Liver (tissue), 8 donors: ENCODE measurements at regions not wholly inside any gene's neighbourhood (a gene's known extent, or its start where the extent isn't known, plus 50 kb on each side); places are given as distances from the start of the nearest gene placed in this dataset.

ENCODE experiments used
- DNase-seq: peaks from one replicate; pipeline ENCODE4 v3.0.0-alpha.2; 2017; ENCODE audit warnings: low spot score
- H3K27ac ChIP-seq, 2 donors: one replicate each; pipeline ENCODE4 v1.7.0; 2013; ENCODE audit warnings: inconsistent platforms in 2 of 2, low read length in 2 of 2, control low read depth in 1 of 2, low read depth in 1 of 2, mild to moderate bottlenecking in 1 of 2
- H3K27me3 ChIP-seq, 4 donors: one replicate each; pipeline versions ENCODE4 v1.6.1 to v1.7.0; 2013; ENCODE audit warnings: low read length in 3 of 4, inconsistent platforms in 1 of 4, mild to moderate bottlenecking in 1 of 4, moderate library complexity in 1 of 4; ENCODE audit not compliant: control insufficient read depth in 4 of 4, insufficient read depth in 4 of 4
- H3K36me3 ChIP-seq, 4 donors: one replicate each; pipeline versions ENCODE4 v1.6.1 to v1.7.0; 2013; ENCODE audit warnings: low read length in 3 of 4, mild to moderate bottlenecking in 3 of 4, low read depth in 1 of 4, moderate library complexity in 1 of 4; ENCODE audit not compliant: control insufficient read depth in 4 of 4, insufficient read depth in 3 of 4
- H3K4me1 ChIP-seq, 4 donors: one replicate each; pipeline versions ENCODE4 v1.6.1 to v1.7.0; 2013; ENCODE audit warnings: low read length in 3 of 4, mild to moderate bottlenecking in 3 of 4, moderate library complexity in 1 of 4; ENCODE audit not compliant: control insufficient read depth in 4 of 4, insufficient read depth in 4 of 4
- H3K4me3 ChIP-seq, 3 donors: one replicate each; pipeline versions ENCODE4 v1.6.1 to v1.7.0; 2013; ENCODE audit warnings: low read length in 3 of 3, control low read depth in 1 of 3, low read depth in 1 of 3, mild to moderate bottlenecking in 1 of 3
- H3K9ac ChIP-seq, 2 donors: one replicate each; pipeline ENCODE4 v1.7.0; 2013; ENCODE audit warnings: low read length in 2 of 2, mild to moderate bottlenecking in 2 of 2, moderate library complexity in 2 of 2, control low read depth in 1 of 2, low read depth in 1 of 2
- H3K9me3 ChIP-seq, 4 donors: one replicate each; pipeline versions ENCODE4 v1.6.1 to v1.7.0; 2013; ENCODE audit warnings: low read length in 3 of 4; ENCODE audit not compliant: control insufficient read depth in 4 of 4
- ATF3 ChIP-seq: IDR thresholded peaks from 2 replicates; pipeline ENCODE4 v1.6.1; 2016; ENCODE audit warnings: antibody characterized with exemption
- CTCF ChIP-seq: fragments of 150-350 bp; IDR thresholded peaks from 2 replicates; pipeline ENCODE4 v1.5.1; 2017; ENCODE audit warnings: improper control_type of control experiment, low read depth, low read length; ENCODE audit not compliant: missing input control
- EGR1 ChIP-seq, 2 donors: IDR thresholded peaks; 2 replicates each; pipeline ENCODE4 v1.6.1; 2016 to 2018; ENCODE audit warnings: antibody characterized with exemption in 2 of 2, low read depth in 2 of 2
- FOXA1 ChIP-seq: IDR thresholded peaks from 2 replicates; pipeline ENCODE4 v1.6.1; 2016; ENCODE audit warnings: antibody characterized with exemption
- GABPA ChIP-seq, 2 donors: IDR thresholded peaks in 1 of 2; conservative IDR thresholded peaks in 1 of 2; 2 replicates each; pipeline ENCODE4 v1.6.1; 2016; ENCODE audit warnings: antibody characterized with exemption in 2 of 2, mild to moderate bottlenecking in 1 of 2, moderate library complexity in 1 of 2
- HNF4A ChIP-seq, 2 donors: conservative IDR thresholded peaks; 2 replicates each; pipeline ENCODE4 v1.6.1; 2016; ENCODE audit warnings: antibody characterized with exemption in 2 of 2, mild to moderate bottlenecking in 2 of 2
- HNF4G ChIP-seq: IDR thresholded peaks from 2 replicates; pipeline ENCODE4 v1.6.1; 2016; ENCODE audit warnings: antibody characterized with exemption
- MAX ChIP-seq: IDR thresholded peaks from 2 replicates; pipeline ENCODE4 v1.6.1; 2016; ENCODE audit warnings: antibody characterized with exemption
- NR2F2 ChIP-seq: IDR thresholded peaks from 2 replicates; pipeline ENCODE4 v1.6.1; 2016; ENCODE audit warnings: antibody characterized with exemption
- RAD21 ChIP-seq, 2 donors: IDR thresholded peaks; 2 replicates each; pipeline ENCODE4 v1.6.1; 2016; ENCODE audit warnings: antibody characterized with exemption in 2 of 2, mild to moderate bottlenecking in 2 of 2
- REST ChIP-seq: IDR thresholded peaks from 2 replicates; pipeline ENCODE4 v1.6.1; 2016; ENCODE audit warnings: antibody characterized with exemption, mild to moderate bottlenecking
- RXRA ChIP-seq, 2 donors: IDR thresholded peaks; 2 replicates each; pipeline ENCODE4 v1.6.1; 2017 to 2018; ENCODE audit warnings: antibody characterized with exemption in 2 of 2, mild to moderate bottlenecking in 1 of 2
- SP1 ChIP-seq: IDR thresholded peaks from 2 replicates; pipeline ENCODE4 v1.6.1; 2018; ENCODE audit warnings: antibody characterized with exemption, mild to moderate bottlenecking
- TAF1 ChIP-seq: conservative IDR thresholded peaks from 2 replicates; pipeline ENCODE4 v1.6.1; 2016; ENCODE audit warnings: antibody characterized with exemption, mild to moderate bottlenecking
- YY1 ChIP-seq: IDR thresholded peaks from 2 replicates; pipeline ENCODE4 v1.6.1; 2016; ENCODE audit warnings: antibody characterized with exemption, mild to moderate bottlenecking
- ZBTB33 ChIP-seq: IDR thresholded peaks from 2 replicates; pipeline ENCODE4 v1.6.1; 2016; ENCODE audit warnings: antibody characterized with exemption
- WGBS: extraction: QIAGEN DNeasy Blood & Tissue Kit; methylation state at CpG from one replicate; pipeline ENCODE4 v1.1.7; 2013; 5-methylcytosine and 5-hydroxymethylcytosine counted together
- donor health status: healthy.
- donor health status: healthy.
- donor health status: healthy.
- donor health status: healthy.
- donor health status: healthy.

DNA sequence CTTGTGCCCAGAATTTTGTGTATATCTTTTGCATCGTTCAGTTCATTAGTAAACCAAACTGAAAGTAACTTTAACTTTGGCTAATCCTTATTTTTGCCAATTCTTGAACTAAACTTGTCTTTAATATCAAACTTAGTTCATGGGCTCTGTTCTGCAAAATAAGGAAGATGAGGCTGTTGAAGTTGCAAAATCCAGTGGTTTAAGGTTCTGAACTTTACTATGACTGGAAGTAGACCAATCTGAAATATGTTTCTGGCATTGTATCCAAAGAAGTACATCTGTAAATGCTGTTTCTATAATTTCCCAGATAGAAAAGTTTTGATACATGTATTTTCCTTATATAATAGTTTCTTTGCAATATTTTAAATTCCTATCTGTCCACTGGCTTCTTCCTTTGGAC lies 238.1 kb downstream of the CETN3 start:
- WGBS: 0% methylated on average over 1 of the region's 1 CpG
- Histone ChIP-seq H3K36me3 (no peaks in the 10 kb centered on the region), H3K4me1 (no peaks in the 10 kb centered on the region), H3K9me3 (no peaks in the 10 kb centered on the region), H3K9ac (no peak overlapping the region), H3K27me3 (no peaks in the 10 kb centered on the region), H3K27ac (no peak overlapping the region), H3K4me3 (no peak overlapping the region)
- DNase-seq: no peak
- no peak for TF ChIP-seq FOXA1
- TF ChIP-seq TAF1: no peak
- no peak for TF ChIP-seq GABPA (IDR thresholded peaks at IDR 0.05 in 1 of 2, conservative IDR thresholded peaks at IDR 0.05 in 1 of 2)
- no peak for TF ChIP-seq HNF4A (conservative IDR thresholded peaks at IDR 0.05)
- no peak for TF ChIP-seq ZBTB33

GRCh38 chr5:90170261-90170660 lies 239.3 kb downstream of the CETN3 start:
- no peaks in the 10 kb centered on the region for H3K27me3 ChIP-seq
- H3K36me3 ChIP-seq: no peaks in the 10 kb centered on the region
- no peak overlapping the region for H3K9ac ChIP-seq
- no peak overlapping the region for H3K4me3 ChIP-seq
- WGBS: 46% methylated on average over 1 of the region's 1 CpG
- H3K4me1 ChIP-seq: no peaks in the 10 kb centered on the region
- no peak for DNase-seq
- no peaks in the 10 kb centered on the region for H3K9me3 ChIP-seq
- no peak overlapping the region for H3K27ac ChIP-seq
- TF ChIP-seq HNF4G (no peak), NR2F2 (peak; percentile 57), MAX (no peak), FOXA1 (no peak), SP1 (no peak)

DNA sequence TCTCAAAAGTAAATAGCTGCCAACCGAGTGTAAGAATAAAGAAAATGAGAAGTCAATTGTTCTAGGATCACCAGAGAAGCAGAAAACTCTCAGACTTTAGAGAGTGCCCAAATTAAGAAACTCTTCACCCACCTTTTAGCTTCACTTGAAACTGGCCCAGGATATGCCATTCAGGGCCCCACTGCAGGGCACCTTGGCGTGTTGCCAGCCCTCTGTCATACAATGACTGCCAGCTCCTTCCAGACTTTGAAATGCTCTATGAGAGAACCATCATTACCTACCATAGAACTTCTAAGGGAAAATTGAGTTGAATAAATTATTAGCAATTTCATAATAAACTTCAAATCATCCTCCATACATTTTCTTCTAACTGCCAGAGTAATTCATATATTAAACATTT lies 240.5 kb downstream of the CETN3 start:
- H3K4me3 ChIP-seq: no peak overlapping the region
- no peak overlapping the region for H3K27ac ChIP-seq
- 73% methylated on average over 2 of the region's 2 CpGs for WGBS
- no peak for DNase-seq
- no peaks in the 10 kb centered on the region for H3K36me3 ChIP-seq
- TF ChIP-seq NR2F2 (no peak), YY1 (no peak), RAD21 (IDR thresholded peaks at IDR 0.05) (no peak), FOXA1 (no peak), GABPA (IDR thresholded peaks at IDR 0.05 in 1 of 2, conservative IDR thresholded peaks at IDR 0.05 in 1 of 2) (no peak), CTCF (no peak), HNF4G (no peak), ATF3 (no peak), RXRA (IDR thresholded peaks at IDR 0.05) (no peak), ZBTB33 (no peak), REST (no peak), EGR1 (IDR thresholded peaks at IDR 0.05; ENCODE audit: low read depth in 2 of 2) (no peak), SP1 (no peak), HNF4A (conservative IDR thresholded peaks at IDR 0.05) (no peak)
- H3K27me3 ChIP-seq: no peaks in the 10 kb centered on the region
- no peaks in the 10 kb centered on the region for H3K9me3 ChIP-seq
- no peak overlapping the region for H3K9ac ChIP-seq
- no peaks in the 10 kb centered on the region for H3K4me1 ChIP-seq
